Spleen (tissue), 11 donors: ENCODE measurements at regions not wholly inside any gene's neighbourhood (a gene's known extent, or its start where the extent isn't known, plus 50 kb on each side); places are given as distances from the start of the nearest gene placed in this dataset.
A peak's percentile ranks its signal among the peaks of the same experiment; 100 is the strongest.

Experiments
- DNase-seq: peaks from one replicate; pipeline ENCODE4 v3.0.0-alpha.2; 2020
- H3K27ac ChIP-seq, 8 donors: fragments of 200-600 bp; sonication (generic) in 7 of 8; 1 replicate in 4 of 8; 2 replicates in 4 of 8; pipeline versions ENCODE4 v1.5.0 to v1.8.0; 2016 to 2021; ENCODE audit warnings: inconsistent platforms in 4 of 8, mild to moderate bottlenecking in 4 of 8, moderate library complexity in 1 of 8
- H3K27me3 ChIP-seq, 7 donors: fragments of 200-600 bp; sonication (generic) in 6 of 7; replicated peaks in 1 of 7; 1 replicate in 4 of 7; 2 replicates in 3 of 7; pipeline versions ENCODE4 v1.5.0 to v1.8.0; 2016 to 2021; ENCODE audit warnings: inconsistent platforms in 3 of 7, mild to moderate bottlenecking in 1 of 7
- H3K36me3 ChIP-seq, 6 donors: fragments of 200-600 bp; sonication (generic) in 5 of 6; 1 replicate in 4 of 6; 2 replicates in 2 of 6; pipeline versions ENCODE4 v1.5.0 to v1.8.0; 2016 to 2021; ENCODE audit warnings: inconsistent platforms in 2 of 6
- H3K4me1 ChIP-seq, 6 donors: fragments of 200-600 bp; sonication (generic) in 5 of 6; 1 replicate in 3 of 6; 2 replicates in 3 of 6; pipeline versions ENCODE4 v1.5.0 to v1.8.0; 2016 to 2021; ENCODE audit warnings: inconsistent platforms in 3 of 6
- H3K4me3 ChIP-seq, 8 donors: fragments of 200-600 bp; sonication (generic) in 7 of 8; 1 replicate in 4 of 8; 2 replicates in 4 of 8; pipeline versions ENCODE4 v1.5.0 to v1.8.0; 2016 to 2021; ENCODE audit warnings: inconsistent platforms in 4 of 8, mild to moderate bottlenecking in 4 of 8, moderate library complexity in 2 of 8
- H3K9me3 ChIP-seq, 8 donors: fragments of 200-600 bp; sonication (generic) in 7 of 8; 1 replicate in 4 of 8; 2 replicates in 4 of 8; pipeline versions ENCODE4 v1.5.0 to v1.8.0; 2016 to 2021; ENCODE audit warnings: inconsistent platforms in 4 of 8
- CTCF ChIP-seq, 11 experiments: fragments of 200-600 bp in 7 of 11; fragments of 450-650 bp in 4 of 11; sonication (generic) in 4 of 11; IDR thresholded peaks in 8 of 11; conservative IDR thresholded peaks in 3 of 11; 1 replicate in 7 of 11; 2 replicates in 4 of 11; pipeline versions ENCODE4 v1.4.0 to v1.8.0; 2016 to 2021; ENCODE audit warnings: antibody characterized with exemption in 11 of 11, inconsistent platforms in 4 of 11, mild to moderate bottlenecking in 1 of 11
- POLR2A ChIP-seq, 3 donors: fragments of 450-650 bp; IDR thresholded peaks; one replicate each; pipeline ENCODE4 v1.5.1; 2017; ENCODE audit warnings: antibody characterized with exemption in 3 of 3, mild to moderate bottlenecking in 1 of 3
- POLR2AphosphoS5 ChIP-seq, 3 donors: sonication (generic); formaldehyde crosslinking; IDR thresholded peaks; one replicate each; pipeline ENCODE4 v1.5.1; 2017; ENCODE audit warnings: antibody characterized with exemption in 3 of 3
- WGBS, 5 donors: extraction: QIAGEN DNeasy Blood & Tissue Kit in 3 of 5; methylation state at CpG; one replicate each; pipeline versions ENCODE4 v1.1.5 to v1.1.7; 2013 to 2018; 5-methylcytosine and 5-hydroxymethylcytosine counted together
- intact Hi-C: fragments of 100-400 bp; cut with DNase I; formaldehyde crosslinking; loops from one replicate; pipeline ENCODE4 v1.15.0; 2023; ENCODE audit warnings: low total_unique reads
- donor health status: healthy with polysubstance abuse.
- donor health status: DM: no; HTN: no; CAD: no; lungs with moderate emphysema.
- donor health status: DM: no; HTN: no; CAD: no.
- donor health status: Bipolar disorder and iron deficiency.
- donor health status: healthy.
- donor health status: DM: no; HTN: no; CAD: no.
- donor health status: DM: yes; HTN: yes; CAD: no.

DNA sequence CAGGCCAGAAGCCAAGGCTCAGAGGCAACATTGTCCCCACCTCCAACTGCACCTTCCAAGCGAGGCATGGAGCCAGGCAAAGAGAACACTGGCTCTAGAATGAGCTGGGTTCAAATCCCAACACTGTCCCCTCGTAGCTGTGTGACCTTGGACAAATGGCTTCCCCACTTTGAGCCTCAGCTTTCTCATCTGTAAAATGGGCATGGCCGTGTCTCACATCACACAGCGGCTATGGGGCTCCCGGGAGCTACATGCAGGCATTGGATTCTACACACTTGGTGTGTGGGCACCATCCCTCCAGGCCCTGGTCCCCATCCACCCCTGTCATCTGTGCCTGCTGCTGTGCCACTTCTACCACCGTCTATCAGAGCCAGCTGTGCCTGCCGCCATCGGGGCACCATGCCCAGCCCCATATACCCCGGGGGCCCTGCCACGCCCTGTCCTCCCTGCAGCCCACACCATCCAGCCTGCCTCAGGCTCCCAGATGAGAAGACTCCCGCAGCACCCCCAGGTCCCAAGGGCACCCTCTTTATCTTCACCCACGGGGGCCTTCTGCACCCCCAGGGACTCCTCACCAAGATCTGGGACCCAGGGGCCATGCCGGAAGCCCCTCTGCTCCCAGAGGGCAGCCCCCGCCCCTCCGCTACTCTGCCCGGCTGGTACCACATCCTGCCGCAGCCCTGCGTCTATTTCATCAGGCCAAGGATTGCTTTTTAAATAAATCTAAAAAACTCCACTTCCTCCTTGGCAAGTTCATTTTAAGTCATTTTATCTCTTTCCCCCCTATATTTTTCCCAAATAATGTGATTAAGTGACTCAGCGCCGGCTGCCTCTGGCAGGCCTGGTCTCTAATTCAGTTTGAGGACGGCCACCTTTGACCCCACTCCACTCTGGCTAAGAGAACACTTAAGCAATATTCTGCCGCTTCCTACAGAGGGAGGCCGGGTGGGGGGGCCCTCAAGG, 107.8 kb upstream of the TARDBP start:
- H3K4me1 ChIP-seq = peaks cover 0 to 31% (median 23%) of the 10 kb centered on the region in 6 donors

DNA sequence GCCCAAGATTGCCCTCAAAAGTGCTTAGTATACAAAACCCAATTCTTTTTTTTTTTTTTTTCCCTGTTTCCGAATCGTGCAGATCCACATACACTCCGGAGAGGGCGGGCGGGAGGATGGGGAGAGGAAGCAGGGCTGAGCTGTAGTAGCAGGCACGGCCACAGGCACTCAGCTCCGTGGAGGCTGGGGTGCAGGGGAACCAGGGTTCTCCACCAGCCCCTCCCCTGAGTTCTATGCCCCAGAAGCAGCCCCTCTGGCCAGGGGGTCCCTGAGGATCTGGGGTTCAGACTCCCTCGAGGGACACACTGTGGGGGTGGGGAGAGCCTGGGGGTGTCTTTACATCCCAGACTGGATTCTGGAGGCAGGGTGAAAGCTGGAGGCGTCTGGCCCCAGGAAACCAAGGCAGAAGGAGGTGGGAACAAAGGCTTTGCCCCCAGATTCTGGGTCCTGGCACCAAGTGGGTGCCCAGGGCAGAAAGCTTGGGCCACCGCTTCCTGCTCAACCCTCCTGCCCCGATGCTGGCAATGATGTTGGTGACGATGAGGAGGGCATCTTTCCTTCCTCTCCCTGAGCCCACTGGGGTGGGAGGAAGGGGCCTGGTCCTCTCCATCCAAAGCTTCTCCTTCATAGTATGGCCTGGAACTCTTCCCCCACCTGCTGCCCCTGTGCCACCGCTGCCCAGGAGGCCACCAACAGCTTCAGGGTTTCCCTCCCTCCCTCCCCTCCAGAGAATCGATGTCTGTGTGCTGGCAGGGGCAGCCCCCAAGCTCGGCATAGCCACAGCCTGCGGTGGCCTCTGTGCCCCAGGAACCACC, 106.4 kb upstream of the TARDBP start:
- WGBS, 5 donors = 31 to 48% (median 40%) methylated on average over 13 to 16 of the region's 16 CpGs
- DNase-seq = peak; percentile 68
- no peak for TF ChIP-seq POLR2A (IDR thresholded peaks at IDR 0.05)
- no peak for TF ChIP-seq POLR2AphosphoS5 (IDR thresholded peaks at IDR 0.05)
- TF ChIP-seq CTCF (IDR thresholded peaks at IDR 0.05 in 8 of 11, conservative IDR thresholded peaks at IDR 0.05 in 3 of 11) = no peak

More for the DNA sequence above, 107.8 kb upstream of the TARDBP start:
- Histone ChIP-seq H3K4me3 (no peak overlapping the region), H3K9me3 (no peaks in the 10 kb centered on the region), H3K27ac (peak overlapping the region in 4 of 8 donors; percentile 24 to 53 (median 27)), H3K27me3 (peaks cover 0 to 66% (median under 1%) of the 10 kb centered on the region in 7 donors), H3K36me3 (no peaks in the 10 kb centered on the region)
- DNase-seq = peak; percentile 84
- intact Hi-C loops = no loop called here
- WGBS, 5 donors = 27 to 35% (median 30%) methylated on average over 18 to 23 of the region's 23 CpGs
- TF ChIP-seq CTCF (IDR thresholded peaks at IDR 0.05 in 8 of 11, conservative IDR thresholded peaks at IDR 0.05 in 3 of 11) = no peak
- TF ChIP-seq POLR2A (IDR thresholded peaks at IDR 0.05) = no peak
- TF ChIP-seq POLR2AphosphoS5 (IDR thresholded peaks at IDR 0.05) = peak in 1 of 3 donors; percentile 43

DNA sequence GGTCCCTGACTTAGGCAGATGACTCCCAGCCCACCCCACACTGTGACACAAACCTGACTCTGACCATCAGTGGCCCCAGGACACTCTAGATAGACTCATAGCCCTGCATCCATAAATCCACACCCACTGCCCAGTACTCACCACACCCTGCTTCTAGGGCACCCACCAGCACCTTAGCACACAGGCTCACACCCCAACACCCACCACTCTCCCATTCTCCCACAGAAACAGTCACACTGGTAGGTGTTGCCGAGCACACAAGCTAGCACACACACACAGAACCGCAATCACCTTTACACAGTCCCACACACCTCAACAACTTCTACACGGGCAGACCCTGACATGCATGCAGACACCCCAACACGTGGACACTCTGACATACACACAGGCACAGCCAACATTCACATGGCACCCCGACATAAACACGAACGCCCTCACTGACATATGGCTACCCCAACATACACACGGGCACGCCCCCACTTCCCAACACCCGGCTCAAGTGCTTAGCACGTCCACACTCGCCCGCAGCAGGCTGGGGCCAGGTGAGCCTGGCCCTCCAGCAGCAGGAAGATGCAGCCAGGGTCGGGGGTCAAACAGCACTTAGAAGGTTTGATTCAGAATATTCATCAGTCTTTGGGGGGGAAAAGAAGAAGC, 105.5 kb upstream of the TARDBP start:
- peak; percentile 45 for DNase-seq
- TF ChIP-seq POLR2AphosphoS5 (IDR thresholded peaks at IDR 0.05) = no peak
- TF ChIP-seq CTCF (IDR thresholded peaks at IDR 0.05 in 8 of 11, conservative IDR thresholded peaks at IDR 0.05 in 3 of 11) = no peak
- TF ChIP-seq POLR2A (IDR thresholded peaks at IDR 0.05) = no peak
- H3K36me3 ChIP-seq = no peaks in the 10 kb centered on the region
- no peaks in the 10 kb centered on the region for H3K9me3 ChIP-seq
- no peak overlapping the region for H3K27ac ChIP-seq
- peaks cover 0 to 36% (median 27%) of the 10 kb centered on the region in 6 donors for H3K4me1 ChIP-seq
- intact Hi-C loops = no loop called here
- peaks cover 0 to 50% (median 0%) of the 10 kb centered on the region in 7 donors for H3K27me3 ChIP-seq
- H3K4me3 ChIP-seq = no peak overlapping the region
- WGBS, 5 donors = 75 to 77% (median 76%) methylated on average over 14 of the region's 14 CpGs

More for the DNA sequence above, 106.4 kb upstream of the TARDBP start:
- Histone ChIP-seq H3K36me3 (no peaks in the 10 kb centered on the region), H3K27ac (no peak overlapping the region), H3K4me3 (no peak overlapping the region), H3K4me1 (peaks cover 0 to 36% (median 27%) of the 10 kb centered on the region in 6 donors), H3K9me3 (no peaks in the 10 kb centered on the region), H3K27me3 (peaks cover 0 to 59% (median 0%) of the 10 kb centered on the region in 7 donors)
- intact Hi-C loops = no loop called here
